Keratinocyte (primary cell): ENCODE measurements at regions not wholly inside any gene's neighbourhood (a gene's known extent, or its start where the extent isn't known, plus 50 kb on each side); places are given as distances from the start of the nearest gene placed in this dataset.
"Not testable (repeated sequence)": the region's sequence is repeated elsewhere in the genome, so short reads cannot be mapped to it uniquely, and the experiment has no call there.

ENCODE experiments used
- DNase-seq: peaks from one replicate; pipeline ENCODE4 v3.0.0-alpha.2; 2011; ENCODE audit warnings: low read depth, missing footprints, low spot score
- FAIRE-seq: peaks from 2 replicates; lab custom pipeline; 2011; peaks lifted over from hg19 to GRCh38; lab: Jason Lieb, UNC
- H2AFZ ChIP-seq: 2 replicates; pipeline ENCODE4 v1.6.0; 2012; ENCODE audit warnings: low read length, control low read depth, inconsistent platforms; ENCODE audit not compliant: control insufficient read depth
- H3K27ac ChIP-seq: 2 replicates; pipeline ENCODE4 v1.5.1; 2011; ENCODE audit warnings: low read length; ENCODE audit not compliant: control insufficient read depth, insufficient read depth
- H3K27me3 ChIP-seq: 3 replicates; pipeline ENCODE4 v1.6.0; 2011; ENCODE audit warnings: low read length; ENCODE audit not compliant: control insufficient read depth, insufficient read depth; ENCODE audit errors: extremely low read depth
- H3K36me3 ChIP-seq, 2 experiments: 2 replicates in 1 of 2; 3 replicates in 1 of 2; pipeline ENCODE4 v1.5.1; 2011; ENCODE audit warnings: low read length in 2 of 2, mild to moderate bottlenecking in 1 of 2; ENCODE audit not compliant: control insufficient read depth in 2 of 2, insufficient read depth in 2 of 2; ENCODE audit errors: extremely low read depth in 1 of 2
- H3K4me1 ChIP-seq: 3 replicates; pipeline ENCODE4 v1.5.1; 2011; ENCODE audit warnings: low read length; ENCODE audit not compliant: control insufficient read depth, insufficient read depth; ENCODE audit errors: extremely low read depth
- H3K4me2 ChIP-seq: 3 replicates; pipeline ENCODE4 v1.6.0; 2011; ENCODE audit warnings: low read depth, low read length; ENCODE audit not compliant: control insufficient read depth, insufficient read depth; ENCODE audit errors: extremely low read depth
- H3K4me3 ChIP-seq, 3 experiments: fragments of 200-600 bp in 1 of 3; sonication (generic) in 1 of 3; 2 replicates in 2 of 3; 3 replicates in 1 of 3; pipeline ENCODE4 v1.5.1; 2011 to 2016; ENCODE audit warnings: low read length in 3 of 3, mild to moderate bottlenecking in 3 of 3, control low read depth in 2 of 3, inconsistent platforms in 1 of 3, low read depth in 1 of 3, mixed read lengths in 1 of 3, mixed run types in 1 of 3, moderate library complexity in 1 of 3; ENCODE audit not compliant: control insufficient read depth in 2 of 3, insufficient read depth in 2 of 3; ENCODE audit errors: extremely low read depth in 1 of 3
- H3K79me2 ChIP-seq: 2 replicates; pipeline ENCODE4 v1.6.0; 2012; ENCODE audit warnings: low read length; ENCODE audit not compliant: control insufficient read depth, insufficient read depth
- H3K9ac ChIP-seq: 3 replicates; pipeline ENCODE4 v1.6.0; 2011; ENCODE audit warnings: low read length; ENCODE audit not compliant: control insufficient read depth, insufficient read depth; ENCODE audit errors: extremely low read depth
- H3K9me1 ChIP-seq: 3 replicates; pipeline ENCODE4 v1.6.0; 2011; ENCODE audit warnings: low read length; ENCODE audit not compliant: control insufficient read depth, insufficient read depth; ENCODE audit errors: extremely low read depth
- H3K9me3 ChIP-seq: 2 replicates; pipeline ENCODE4 v1.5.1; 2012; ENCODE audit warnings: low read depth, low read length; ENCODE audit not compliant: control insufficient read depth
- H4K20me1 ChIP-seq: 3 replicates; pipeline ENCODE4 v1.6.0; 2011; ENCODE audit warnings: low read length; ENCODE audit not compliant: control insufficient read depth, insufficient read depth; ENCODE audit errors: extremely low read depth
- EZH2 ChIP-seq: IDR thresholded peaks from one replicate; pipeline ENCODE4 v1.6.1; 2012; ENCODE audit warnings: inconsistent platforms, mild to moderate bottlenecking, low read length, moderate library complexity
- dilution Hi-C: fragments of 300-500 bp; cut with MboI; formaldehyde crosslinking; loops from one replicate; pipeline ENCODE4 v1.7.0; 2020; ENCODE audit warnings: low sequenced_read_pairs; ENCODE audit not compliant: extremely low pct_ligation_motif_present
- TF ChIP-seq, protein P1 (sequence below), 3 experiments: IDR thresholded peaks in 1 of 3; conservative IDR thresholded peaks in 1 of 3; optimal IDR thresholded peaks in 1 of 3; 2 replicates in 2 of 3; 3 replicates in 1 of 3; pipeline versions ENCODE3 to v1.5.1; 2011; ENCODE audit warnings: low read length in 3 of 3, mild to moderate bottlenecking in 3 of 3, moderate library complexity in 2 of 3, control low read depth in 1 of 3, inconsistent platforms in 1 of 3; ENCODE audit not compliant: insufficient read depth in 2 of 3; ENCODE audit errors: extremely low read depth in 1 of 3

DNA sequence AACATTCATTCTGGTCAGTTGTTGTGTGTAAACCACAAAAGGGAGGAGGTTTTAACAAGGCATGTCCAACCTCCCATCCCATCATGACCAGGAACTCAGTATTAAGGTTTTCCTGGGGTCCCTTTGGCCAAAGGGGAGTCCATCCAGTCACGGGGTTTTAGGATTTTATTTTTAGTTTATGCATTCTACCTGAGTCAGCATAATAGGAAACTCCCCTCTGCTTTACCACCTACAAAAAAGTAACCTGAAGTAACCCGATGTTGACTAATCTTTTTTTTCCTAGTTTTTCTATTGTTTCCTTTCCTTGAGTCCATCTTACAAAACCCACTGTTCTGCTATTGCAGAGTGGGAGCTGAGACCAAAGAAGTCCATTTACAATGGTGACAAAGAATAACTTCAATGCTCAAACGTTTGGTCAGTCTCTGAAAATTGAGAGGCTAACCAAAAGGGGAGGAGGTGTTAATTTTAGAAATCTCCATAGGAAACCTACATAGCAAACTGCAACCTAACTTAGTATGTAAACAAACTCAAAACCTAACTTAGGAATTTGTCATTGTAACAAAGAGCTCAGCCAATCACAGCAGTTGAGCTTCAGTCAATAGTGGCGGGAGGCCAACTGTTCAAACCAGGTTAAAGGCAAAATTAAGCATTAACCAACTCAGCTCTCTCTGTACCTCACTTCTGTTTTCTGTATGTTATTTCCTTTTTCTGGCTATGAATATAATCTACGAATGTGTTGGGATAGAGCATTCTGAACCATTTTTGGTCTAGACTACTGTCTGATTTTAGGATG is 1954.1 kb downstream of the PCDH9 start:
- no peaks in the 10 kb centered on the region for H3K79me2 ChIP-seq
- no peak overlapping the region for H3K4me3 ChIP-seq
- no peaks in the 10 kb centered on the region for H3K4me1 ChIP-seq
- no peaks in the 10 kb centered on the region for H4K20me1 ChIP-seq
- no peak overlapping the region for H2AFZ ChIP-seq
- TF ChIP-seq, protein P1, sequence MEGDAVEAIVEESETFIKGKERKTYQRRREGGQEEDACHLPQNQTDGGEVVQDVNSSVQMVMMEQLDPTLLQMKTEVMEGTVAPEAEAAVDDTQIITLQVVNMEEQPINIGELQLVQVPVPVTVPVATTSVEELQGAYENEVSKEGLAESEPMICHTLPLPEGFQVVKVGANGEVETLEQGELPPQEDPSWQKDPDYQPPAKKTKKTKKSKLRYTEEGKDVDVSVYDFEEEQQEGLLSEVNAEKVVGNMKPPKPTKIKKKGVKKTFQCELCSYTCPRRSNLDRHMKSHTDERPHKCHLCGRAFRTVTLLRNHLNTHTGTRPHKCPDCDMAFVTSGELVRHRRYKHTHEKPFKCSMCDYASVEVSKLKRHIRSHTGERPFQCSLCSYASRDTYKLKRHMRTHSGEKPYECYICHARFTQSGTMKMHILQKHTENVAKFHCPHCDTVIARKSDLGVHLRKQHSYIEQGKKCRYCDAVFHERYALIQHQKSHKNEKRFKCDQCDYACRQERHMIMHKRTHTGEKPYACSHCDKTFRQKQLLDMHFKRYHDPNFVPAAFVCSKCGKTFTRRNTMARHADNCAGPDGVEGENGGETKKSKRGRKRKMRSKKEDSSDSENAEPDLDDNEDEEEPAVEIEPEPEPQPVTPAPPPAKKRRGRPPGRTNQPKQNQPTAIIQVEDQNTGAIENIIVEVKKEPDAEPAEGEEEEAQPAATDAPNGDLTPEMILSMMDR (optimal IDR thresholded peaks at IDR 0.05 in 1 of 3, IDR thresholded peaks at IDR 0.05 in 1 of 3, conservative IDR thresholded peaks at IDR 0.05 in 1 of 3; ENCODE audit: extremely low read depth in 1 of 3, insufficient read depth in 2 of 3, low read length in 3 of 3) = no peak
- TF ChIP-seq EZH2 = no peak
- H3K9me1 ChIP-seq = no peaks in the 10 kb centered on the region
- dilution Hi-C loops = no loop called here
- peaks cover 2% of the 10 kb centered on the region for H3K9me3 ChIP-seq
- H3K36me3 ChIP-seq = no peaks in the 10 kb centered on the region
- H3K27me3 ChIP-seq = no peaks in the 10 kb centered on the region
- no peak overlapping the region for H3K9ac ChIP-seq
- no peak overlapping the region for H3K4me2 ChIP-seq
- DNase-seq = no peak
- no peak for FAIRE-seq
- no peak overlapping the region for H3K27ac ChIP-seq

- Histone ChIP-seq H3K4me3 (no peak overlapping the region), H4K20me1 (no peaks in the 10 kb centered on the region), H3K27me3 (no peaks in the 10 kb centered on the region), H3K27ac (no peak overlapping the region), H3K9me3 (peaks cover 2% of the 10 kb centered on the region), H3K9me1 (no peaks in the 10 kb centered on the region), H3K4me1 (no peaks in the 10 kb centered on the region), H3K79me2 (no peaks in the 10 kb centered on the region), H3K9ac (no peak overlapping the region), H2AFZ (no peak overlapping the region), H3K4me2 (no peak overlapping the region), H3K36me3 (no peaks in the 10 kb centered on the region)
- DNase-seq (no peak), FAIRE-seq (no peak)
- TF ChIP-seq EZH2 = no peak
- TF ChIP-seq, protein P1 (optimal IDR thresholded peaks at IDR 0.05 in 1 of 3, IDR thresholded peaks at IDR 0.05 in 1 of 3, conservative IDR thresholded peaks at IDR 0.05 in 1 of 3; ENCODE audit: extremely low read depth in 1 of 3, insufficient read depth in 2 of 3, low read length in 3 of 3) = no peak
- dilution Hi-C loops = no loop called here
Observed at GRCh38 chr13:65275108-65275507, 1955.0 kb downstream of the PCDH9 start.

DNA sequence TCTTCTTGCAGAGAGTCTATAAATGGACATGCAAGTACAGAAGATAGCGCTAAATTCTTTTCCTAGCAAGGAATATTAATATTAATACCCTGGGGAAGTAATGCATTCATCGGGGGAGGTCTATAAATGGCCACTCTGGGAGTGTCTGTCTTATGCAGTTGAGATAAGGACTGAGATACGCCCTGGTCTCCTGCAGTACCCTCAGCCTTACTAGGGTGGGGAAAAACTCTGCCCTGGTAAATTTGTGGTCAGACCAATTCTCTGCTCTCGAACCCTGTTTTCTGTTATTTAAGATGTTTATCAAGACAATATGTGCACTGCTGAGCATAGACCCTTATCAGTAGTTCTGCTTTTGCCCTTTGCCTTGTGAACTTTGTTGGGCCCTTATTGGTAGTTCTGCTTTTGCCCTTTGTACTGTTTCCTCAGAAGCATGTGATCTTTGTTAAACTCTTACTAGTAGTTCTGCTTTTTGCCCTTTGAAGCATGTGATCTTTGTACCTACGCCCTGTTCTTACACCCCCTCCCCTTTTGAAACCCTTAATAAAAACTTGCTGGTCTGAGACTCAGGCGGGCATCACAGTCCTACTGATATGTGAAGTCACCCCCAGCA is 1956.2 kb downstream of the PCDH9 start:
- H3K9me1 ChIP-seq, H3K36me3 ChIP-seq, H3K4me1 ChIP-seq, H3K9ac ChIP-seq, DNase-seq, H3K4me2 ChIP-seq, H3K9me3 ChIP-seq, H3K79me2 ChIP-seq, H2AFZ ChIP-seq, FAIRE-seq, H3K27me3 ChIP-seq, dilution Hi-C loops, H3K4me3 ChIP-seq, H3K27ac ChIP-seq, H4K20me1 ChIP-seq: not testable (repeated sequence)
